ENCODE measurements at regions not wholly inside any gene's neighbourhood (a gene's known extent, or its start where the extent isn't known, plus 50 kb on each side); places are given as distances from the start of the nearest gene placed in this dataset.

- H3K4me3 Mint-ChIP-seq: no peak overlapping the region
- DNase-seq (no peak), ATAC-seq (no peak)
- peaks cover 2 to 5% of the 10 kb centered on the region in 2 donors for H3K9me3 Mint-ChIP-seq
- intact Hi-C loops (cut with micrococcal nuclease): no loop called here
- TF ChIP-seq CTCF (IDR thresholded peaks at IDR 0.05): no peak
- H3K27me3 ChIP-seq (ENCODE audit: control insufficient read depth, insufficient read depth, low read length): no peaks in the 10 kb centered on the region
- peaks cover 0 to 15% of the 10 kb centered on the region in 2 donors for H3K27me3 Mint-ChIP-seq (ENCODE audit: low read depth in 2 of 2)
- no peaks in the 10 kb centered on the region for H3K36me3 ChIP-seq (ENCODE audit: control insufficient read depth, insufficient read depth, low read length)
- peaks cover 3% of the 10 kb centered on the region for H3K9me3 ChIP-seq (ENCODE audit: control insufficient read depth, insufficient read depth, low read length)
- no peak overlapping the region for H3K27ac Mint-ChIP-seq
- H3K4me1 ChIP-seq (ENCODE audit: control insufficient read depth, insufficient read depth, low read length): no peaks in the 10 kb centered on the region
- 93% methylated on average over 6 of the region's 6 CpGs for WGBS (ENCODE audit: insufficient coverage)
- H3K4me3 ChIP-seq (ENCODE audit: low read length): no peak overlapping the region
- H3K36me3 Mint-ChIP-seq: no peaks in the 10 kb centered on the region
- no peaks in the 10 kb centered on the region for H3K4me1 Mint-ChIP-seq
- H3K27ac ChIP-seq (ENCODE audit: low read length): no peak overlapping the region
Observed at GRCh38 chr14:65981192-65981843, 504.9 kb upstream of the CCDC196 start.

- Mint-ChIP-seq H3K9me3 (no peaks in the 10 kb centered on the region), H3K4me3 (no peak overlapping the region), H3K27me3 (ENCODE audit: low read depth in 2 of 2) (peaks cover 0 to 15% of the 10 kb centered on the region in 2 donors), H3K4me1 (no peaks in the 10 kb centered on the region), H3K27ac (no peak overlapping the region), H3K36me3 (no peaks in the 10 kb centered on the region)
- intact Hi-C loops (cut with micrococcal nuclease): no loop called here
- DNase-seq (no peak), ATAC-seq (no peak)
- WGBS (ENCODE audit: insufficient coverage): 80% methylated on average over 1 of the region's 1 CpG
- H3K36me3 ChIP-seq (ENCODE audit: control insufficient read depth, insufficient read depth, low read length): no peaks in the 10 kb centered on the region
- H3K9me3 ChIP-seq (ENCODE audit: control insufficient read depth, insufficient read depth, low read length): no peaks in the 10 kb centered on the region
- H3K4me3 ChIP-seq (ENCODE audit: low read length): no peak overlapping the region
- H3K27me3 ChIP-seq (ENCODE audit: control insufficient read depth, insufficient read depth, low read length): no peaks in the 10 kb centered on the region
- TF ChIP-seq CTCF (IDR thresholded peaks at IDR 0.05): no peak
- H3K4me1 ChIP-seq (ENCODE audit: control insufficient read depth, insufficient read depth, low read length): no peaks in the 10 kb centered on the region
- no peak overlapping the region for H3K27ac ChIP-seq (ENCODE audit: low read length)
Observed at GRCh38 chr14:65986041-65986440, 500.1 kb upstream of the CCDC196 start.

GRCh38 chr14:65989981-65990380 is 496.2 kb upstream of the CCDC196 start:
- ATAC-seq: no peak

More at GRCh38 chr14:65989981-65990380, 496.2 kb upstream of the CCDC196 start:
- no peaks in the 10 kb centered on the region for H3K36me3 ChIP-seq (ENCODE audit: control insufficient read depth, insufficient read depth, low read length)
- Mint-ChIP-seq H3K4me1 (peaks cover 7 to 20% of the 10 kb centered on the region in 2 donors), H3K27me3 (ENCODE audit: low read depth in 2 of 2) (peaks cover 0 to 9% of the 10 kb centered on the region in 2 donors), H3K9me3 (no peaks in the 10 kb centered on the region), H3K4me3 (no peak overlapping the region), H3K36me3 (no peaks in the 10 kb centered on the region), H3K27ac (no peak overlapping the region)
- no peaks in the 10 kb centered on the region for H3K27me3 ChIP-seq (ENCODE audit: control insufficient read depth, insufficient read depth, low read length)
- TF ChIP-seq CTCF (IDR thresholded peaks at IDR 0.05): no peak
- H3K9me3 ChIP-seq (ENCODE audit: control insufficient read depth, insufficient read depth, low read length): no peaks in the 10 kb centered on the region
- H3K4me3 ChIP-seq (ENCODE audit: low read length): no peak overlapping the region
- intact Hi-C loops (cut with micrococcal nuclease): no loop called here
- H3K4me1 ChIP-seq (ENCODE audit: control insufficient read depth, insufficient read depth, low read length): peaks cover 5% of the 10 kb centered on the region
- no peak for DNase-seq
- H3K27ac ChIP-seq (ENCODE audit: low read length): no peak overlapping the region

All from natural killer cell (primary cell).